ENCODE measurements at regions not wholly inside any gene's neighbourhood (a gene's known extent, or its start where the extent isn't known, plus 50 kb on each side); places are given as distances from the start of the nearest gene placed in this dataset.
A peak's percentile ranks its signal among the peaks of the same experiment; 100 is the strongest.

- no peak for TF ChIP-seq CTCF (conservative IDR thresholded peaks at IDR 0.05; ENCODE audit: low read depth, low read length)
- no peak for TF ChIP-seq POLR2A (IDR thresholded peaks at IDR 0.05; ENCODE audit: low read depth, low read length)
- TF ChIP-seq FOS (IDR thresholded peaks at IDR 0.05; ENCODE audit: low read depth, low read length), result no peak
- TF ChIP-seq MAFK (IDR thresholded peaks at IDR 0.05; ENCODE audit: low read depth, low read length), result no peak
- no peak for TF ChIP-seq BHLHE40 (IDR thresholded peaks at IDR 0.05; ENCODE audit: low read depth, low read length)
- TF ChIP-seq USF2 (IDR thresholded peaks at IDR 0.05; ENCODE audit: low read depth, low read length), result no peak
- TF ChIP-seq RAD21 (IDR thresholded peaks at IDR 0.05; ENCODE audit: low read length), result no peak
- no peak for TF ChIP-seq SMC3 (IDR thresholded peaks at IDR 0.05; ENCODE audit: low read depth, low read length)
- TF ChIP-seq RFX5 (IDR thresholded peaks at IDR 0.05; ENCODE audit: low read depth, low read length), result no peak
- TF ChIP-seq ELK1 (IDR thresholded peaks at IDR 0.05; ENCODE audit: borderline replicate concordance, low read depth, low read length), result no peak
- peak; percentile 26; the same call in 1 of the 2 replicates for TF ChIP-seq CEBPB (IDR thresholded peaks at IDR 0.05; ENCODE audit: low read depth, low read length)
- no peak for TF ChIP-seq MAZ (IDR thresholded peaks at IDR 0.05; ENCODE audit: borderline replicate concordance, low read depth, low read length)
- TF ChIP-seq RCOR1 (IDR thresholded peaks at IDR 0.05; ENCODE audit: insufficient replicate concordance, low read length), result no peak
Observed at GRCh38 chr6:120993929-120994572, 340.2 kb downstream of the TBC1D32 start.

Data from IMR-90 (cell line).